NCI-H460 (cell line): ENCODE measurements at regions not wholly inside any gene's neighbourhood (a gene's known extent, or its start where the extent isn't known, plus 50 kb on each side); places are given as distances from the start of the nearest gene placed in this dataset.
"Not testable (repeated sequence)": the region's sequence is repeated elsewhere in the genome, so short reads cannot be mapped to it uniquely, and the experiment has no call there.

ENCODE experiments used
- DNase-seq: peaks from one replicate; pipeline ENCODE4 v3.0.0-alpha.2; 2016; ENCODE audit warnings: low read depth; ENCODE audit errors: extremely low read depth

- not testable (repeated sequence) for DNase-seq
Observed at GRCh38 chr4:60423573-60424184, 776.4 kb upstream of the ADGRL3 start.

GRCh38 chr4:60432911-60433310 lies 767.2 kb upstream of the ADGRL3 start:
- no peak for DNase-seq

GRCh38 chr4:60443068-60443467 lies 757.1 kb upstream of the ADGRL3 start:
- DNase-seq, result no peak

GRCh38 chr4:60443796-60444195 lies 756.3 kb upstream of the ADGRL3 start:
- DNase-seq, result no peak

GRCh38 chr4:60450054-60450453 lies 750.1 kb upstream of the ADGRL3 start:
- DNase-seq, result no peak

- no peak for DNase-seq
Observed at GRCh38 chr4:60452266-60452665, 747.9 kb upstream of the ADGRL3 start.

- no peak for DNase-seq
Observed at GRCh38 chr4:60455380-60455779, 744.7 kb upstream of the ADGRL3 start.

- no peak for DNase-seq
Observed at GRCh38 chr4:60461551-60461950, 738.6 kb upstream of the ADGRL3 start.

GRCh38 chr4:60463857-60464502 lies 736.1 kb upstream of the ADGRL3 start:
- DNase-seq, result peak; percentile 4

GRCh38 chr4:60482921-60483351 lies 717.2 kb upstream of the ADGRL3 start:
- DNase-seq, result no peak

- no peak for DNase-seq
Observed at GRCh38 chr4:60485276-60485675, 714.9 kb upstream of the ADGRL3 start.

GRCh38 chr4:60487118-60487761 lies 712.9 kb upstream of the ADGRL3 start:
- not testable (repeated sequence) for DNase-seq

- DNase-seq, result no peak
Observed at GRCh38 chr4:60500810-60501209, 699.3 kb upstream of the ADGRL3 start.

GRCh38 chr4:60502733-60503132 lies 697.4 kb upstream of the ADGRL3 start:
- no peak for DNase-seq

GRCh38 chr4:60506061-60506460 lies 694.1 kb upstream of the ADGRL3 start:
- no peak for DNase-seq

GRCh38 chr4:60522265-60522664 lies 677.9 kb upstream of the ADGRL3 start:
- no peak for DNase-seq

- DNase-seq, result no peak
Observed at GRCh38 chr4:60531776-60532379, 668.2 kb upstream of the ADGRL3 start.

- no peak for DNase-seq
Observed at GRCh38 chr4:60544981-60545380, 655.1 kb upstream of the ADGRL3 start.

GRCh38 chr4:60562334-60562733 lies 637.8 kb upstream of the ADGRL3 start:
- no peak for DNase-seq

- DNase-seq, result no peak
Observed at GRCh38 chr4:60565558-60565957, 634.6 kb upstream of the ADGRL3 start.

GRCh38 chr4:60575336-60575735 lies 624.8 kb upstream of the ADGRL3 start:
- no peak for DNase-seq

- no peak for DNase-seq
Observed at GRCh38 chr4:60579335-60579734, 620.8 kb upstream of the ADGRL3 start.
